ENCODE measurements at regions not wholly inside any gene's neighbourhood (a gene's known extent, or its start where the extent isn't known, plus 50 kb on each side); places are given as distances from the start of the nearest gene placed in this dataset.

- TF ChIP-seq CTCF (IDR thresholded peaks at IDR 0.05; ENCODE audit: insufficient read depth, low read length, poor library complexity, severe bottlenecking) = no peak
- TF ChIP-seq EZH2phosphoT487 (conservative IDR thresholded peaks at IDR 0.05; ENCODE audit: low read length) = no peak
- H4K20me1 ChIP-seq (ENCODE audit: low read depth, low read length) = no peaks in the 10 kb centered on the region
- no peak overlapping the region for H2AFZ ChIP-seq (ENCODE audit: low read depth, low read length, severe bottlenecking)
- H3K4me2 ChIP-seq (ENCODE audit: low read depth, low read length, poor library complexity, severe bottlenecking) = no peak overlapping the region
- H3K27ac ChIP-seq (ENCODE audit: low read depth, low read length) = no peak overlapping the region
- H3K27me3 ChIP-seq (ENCODE audit: low read length) = no peaks in the 10 kb centered on the region
- H3K36me3 ChIP-seq (ENCODE audit: low read length) = no peaks in the 10 kb centered on the region
- no peaks in the 10 kb centered on the region for H3K79me2 ChIP-seq (ENCODE audit: insufficient read depth, low read length)
- H3K9me2 ChIP-seq (replicated peaks; ENCODE audit: insufficient read depth, low read length) = no peaks in the 10 kb centered on the region
- no peaks in the 10 kb centered on the region for H3F3A ChIP-seq (ENCODE audit: insufficient read depth)
- H3K4me3 ChIP-seq (ENCODE audit: insufficient read depth, low read length, poor library complexity, severe bottlenecking) = no peak overlapping the region
- no peaks in the 10 kb centered on the region for H3K9me3 ChIP-seq (ENCODE audit: insufficient read depth, low read length)
- no peak overlapping the region for H3K9ac ChIP-seq (ENCODE audit: low read length)
Observed at GRCh38 chr3:194849166-194849875, 163.6 kb downstream of the FAM43A start.

GRCh38 chr3:194851254-194851653 lies 165.6 kb downstream of the FAM43A start:
- no peak overlapping the region for H3K27ac ChIP-seq (ENCODE audit: low read depth, low read length)
- no peaks in the 10 kb centered on the region for H3K79me2 ChIP-seq (ENCODE audit: insufficient read depth, low read length)
- no peaks in the 10 kb centered on the region for H3K9me3 ChIP-seq (ENCODE audit: insufficient read depth, low read length)
- H3K36me3 ChIP-seq (ENCODE audit: low read length) = no peaks in the 10 kb centered on the region
- H2AFZ ChIP-seq (ENCODE audit: low read depth, low read length, severe bottlenecking) = no peak overlapping the region
- no peaks in the 10 kb centered on the region for H3K27me3 ChIP-seq (ENCODE audit: low read length)
- no peak overlapping the region for H3K9ac ChIP-seq (ENCODE audit: low read length)
- H3F3A ChIP-seq (ENCODE audit: insufficient read depth) = no peaks in the 10 kb centered on the region
- no peak for TF ChIP-seq CTCF (IDR thresholded peaks at IDR 0.05; ENCODE audit: insufficient read depth, low read length, poor library complexity, severe bottlenecking)
- no peak for TF ChIP-seq EZH2phosphoT487 (conservative IDR thresholded peaks at IDR 0.05; ENCODE audit: low read length)
- H3K4me3 ChIP-seq (ENCODE audit: insufficient read depth, low read length, poor library complexity, severe bottlenecking) = no peak overlapping the region
- H4K20me1 ChIP-seq (ENCODE audit: low read depth, low read length) = no peaks in the 10 kb centered on the region
- no peak overlapping the region for H3K4me2 ChIP-seq (ENCODE audit: low read depth, low read length, poor library complexity, severe bottlenecking)
- no peaks in the 10 kb centered on the region for H3K9me2 ChIP-seq (replicated peaks; ENCODE audit: insufficient read depth, low read length)

GRCh38 chr3:194851941-194852340 lies 166.3 kb downstream of the FAM43A start:
- Histone ChIP-seq H3K27ac (ENCODE audit: low read depth, low read length) (no peak overlapping the region), H3K9me2 (replicated peaks; ENCODE audit: insufficient read depth, low read length) (no peaks in the 10 kb centered on the region), H3K4me2 (ENCODE audit: low read depth, low read length, poor library complexity, severe bottlenecking) (no peak overlapping the region), H3K36me3 (ENCODE audit: low read length) (no peaks in the 10 kb centered on the region), H3K9ac (ENCODE audit: low read length) (no peak overlapping the region), H3K9me3 (ENCODE audit: insufficient read depth, low read length) (no peaks in the 10 kb centered on the region), H3K4me3 (ENCODE audit: insufficient read depth, low read length, poor library complexity, severe bottlenecking) (no peak overlapping the region), H3F3A (ENCODE audit: insufficient read depth) (no peaks in the 10 kb centered on the region), H4K20me1 (ENCODE audit: low read depth, low read length) (no peaks in the 10 kb centered on the region), H3K27me3 (ENCODE audit: low read length) (no peaks in the 10 kb centered on the region), H2AFZ (ENCODE audit: low read depth, low read length, severe bottlenecking) (no peak overlapping the region), H3K79me2 (ENCODE audit: insufficient read depth, low read length) (no peaks in the 10 kb centered on the region)
- TF ChIP-seq CTCF (IDR thresholded peaks at IDR 0.05; ENCODE audit: insufficient read depth, low read length, poor library complexity, severe bottlenecking) (no peak), EZH2phosphoT487 (conservative IDR thresholded peaks at IDR 0.05; ENCODE audit: low read length) (no peak)

Measured in SU-DHL-6 (cell line).